ENCODE measurements at regions not wholly inside any gene's neighbourhood (a gene's known extent, or its start where the extent isn't known, plus 50 kb on each side); places are given as distances from the start of the nearest gene placed in this dataset.

DNA sequence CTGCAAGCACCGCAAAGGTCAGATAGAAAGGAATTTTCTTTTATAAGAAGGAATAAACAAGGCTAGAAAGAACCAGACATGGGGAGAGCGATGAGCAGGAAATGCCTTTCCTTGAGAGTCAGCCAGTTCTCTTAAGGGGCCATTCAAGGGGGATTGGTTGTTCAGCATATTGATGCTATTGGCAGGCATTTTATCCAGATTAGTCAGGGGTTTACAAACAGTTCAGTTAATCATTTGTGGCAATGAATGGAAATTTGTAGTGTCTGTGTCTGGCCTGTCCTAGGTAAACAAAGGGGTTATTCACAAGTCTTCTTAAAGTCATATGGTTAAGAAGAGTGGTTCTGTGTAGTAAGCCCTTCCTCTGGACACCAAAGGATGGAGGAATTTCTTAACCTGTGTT, 184.7 kb upstream of the FRMPD4 start:
- DNase-seq = no peak

DNA sequence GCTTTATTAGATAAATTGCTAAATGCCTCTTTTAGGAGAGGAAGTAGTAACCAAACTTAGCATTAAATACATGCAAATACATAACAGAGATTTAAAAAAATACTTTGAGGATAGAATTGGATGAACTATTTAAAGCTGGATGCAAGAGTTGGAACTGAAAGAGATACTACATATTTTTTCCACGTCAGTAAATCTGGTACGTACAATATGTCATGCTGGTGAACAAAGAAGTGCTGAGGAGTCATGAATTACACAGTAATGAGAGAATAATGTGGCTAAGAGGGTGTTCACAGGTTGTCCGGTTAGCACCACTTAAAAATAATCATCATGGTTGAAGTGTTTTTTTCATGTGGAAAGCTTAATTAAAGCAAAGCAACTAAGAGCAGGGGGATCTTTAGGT, 184.1 kb upstream of the FRMPD4 start:
- DNase-seq = no peak

- DNase-seq = no peak
These were observed 178.2 kb upstream of the FRMPD4 start for GRCh38 chrX:11960031-11960430.

- DNase-seq = no peak
These were observed 172.8 kb upstream of the FRMPD4 start for GRCh38 chrX:11965436-11965835.

DNA sequence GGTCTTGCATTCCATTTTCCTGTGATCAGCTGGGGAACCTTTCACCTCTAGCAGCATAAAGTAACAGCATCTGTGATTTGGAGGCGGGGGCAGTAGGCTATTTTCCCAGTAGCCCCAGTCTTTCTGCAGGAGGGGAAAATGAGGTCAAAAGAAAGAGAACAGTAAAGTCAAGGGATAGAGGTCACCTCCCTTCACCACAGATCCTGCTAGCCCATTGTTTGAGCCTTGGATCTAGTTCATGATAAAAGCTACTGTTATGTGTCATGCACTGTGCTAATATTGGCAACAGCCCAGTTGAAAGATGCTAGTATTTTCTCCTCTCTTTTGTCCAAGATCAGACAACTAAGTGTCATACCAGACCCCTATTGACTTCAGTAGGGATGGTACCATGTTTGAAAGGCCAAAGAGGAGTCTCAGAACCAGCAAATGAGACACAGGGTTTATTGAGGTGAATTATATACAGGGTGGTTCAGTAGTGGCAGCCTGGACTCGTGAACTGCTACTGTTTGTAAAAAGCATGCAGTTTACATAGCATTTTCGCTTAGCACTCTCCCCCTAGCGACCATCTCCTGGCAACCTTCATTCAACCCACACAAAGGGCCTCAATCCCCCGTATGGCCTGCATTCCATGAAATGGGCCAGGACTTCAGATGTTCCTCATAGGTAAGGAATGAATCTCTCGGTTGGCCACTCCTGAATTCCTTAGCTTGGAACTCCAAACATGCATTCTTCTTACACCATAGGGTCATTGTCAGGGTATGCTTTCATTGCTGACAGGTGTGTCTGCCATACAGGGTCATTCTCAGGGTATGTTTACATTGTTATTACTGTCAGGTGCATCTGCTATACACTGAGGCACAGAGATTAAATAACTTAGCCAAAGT, 170.0 kb upstream of the FRMPD4 start:
- DNase-seq = no peak

DNA sequence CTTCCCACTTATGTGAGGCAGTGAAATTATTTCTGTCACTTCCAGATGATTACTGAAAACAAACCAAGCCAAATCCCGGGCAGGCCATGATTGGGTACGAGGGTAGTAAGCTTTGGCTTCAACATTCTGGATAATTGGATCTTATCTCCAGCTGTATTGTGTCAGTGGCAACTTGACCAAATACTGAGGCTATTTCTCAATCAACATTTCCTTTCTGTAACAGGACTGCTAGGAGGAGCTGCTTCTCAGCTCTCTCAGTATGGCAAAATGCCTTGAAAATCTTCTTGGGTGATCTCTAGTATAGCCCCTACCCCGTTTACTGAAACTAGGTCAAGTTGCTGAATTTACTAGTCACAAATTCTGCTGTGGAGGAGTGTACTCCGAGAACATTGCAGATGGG, 169.3 kb upstream of the FRMPD4 start:
- DNase-seq = no peak

DNA sequence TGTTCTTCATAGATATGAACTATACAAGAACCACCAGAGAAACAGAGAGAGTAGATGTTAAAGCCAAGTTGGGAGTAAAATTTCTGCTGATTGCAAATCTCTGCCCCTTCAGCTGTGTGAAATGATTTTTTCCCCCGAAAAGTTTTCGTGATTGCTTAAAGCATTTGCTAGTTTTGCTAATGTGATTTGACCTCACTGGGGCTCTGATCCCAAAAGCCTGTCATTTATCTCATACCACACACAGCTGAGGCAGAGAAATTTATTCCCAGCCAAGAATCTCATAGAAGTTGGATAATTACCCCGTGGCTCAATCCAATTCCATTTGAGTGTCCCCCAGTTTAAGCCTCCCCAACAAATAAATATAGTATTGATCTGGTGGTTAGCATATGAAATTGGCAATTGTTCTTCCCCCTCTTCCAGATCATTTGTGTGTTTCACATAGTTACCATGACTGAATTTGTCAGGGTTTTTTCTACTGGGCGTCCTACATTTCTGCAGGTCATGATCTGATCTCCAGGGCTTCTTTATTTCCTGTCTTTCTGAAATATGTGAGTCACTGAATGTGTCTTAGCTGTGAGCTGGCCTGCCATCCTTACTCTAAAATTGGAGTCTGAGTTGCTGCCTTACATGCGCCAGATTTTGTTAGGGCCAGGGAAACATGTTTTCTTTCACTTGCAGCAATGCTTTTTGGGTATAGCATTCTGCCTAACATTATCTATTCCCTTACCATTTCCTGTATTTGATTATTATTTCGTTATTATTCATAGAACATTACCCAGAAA, 167.5 kb upstream of the FRMPD4 start:
- no peak for DNase-seq

DNA sequence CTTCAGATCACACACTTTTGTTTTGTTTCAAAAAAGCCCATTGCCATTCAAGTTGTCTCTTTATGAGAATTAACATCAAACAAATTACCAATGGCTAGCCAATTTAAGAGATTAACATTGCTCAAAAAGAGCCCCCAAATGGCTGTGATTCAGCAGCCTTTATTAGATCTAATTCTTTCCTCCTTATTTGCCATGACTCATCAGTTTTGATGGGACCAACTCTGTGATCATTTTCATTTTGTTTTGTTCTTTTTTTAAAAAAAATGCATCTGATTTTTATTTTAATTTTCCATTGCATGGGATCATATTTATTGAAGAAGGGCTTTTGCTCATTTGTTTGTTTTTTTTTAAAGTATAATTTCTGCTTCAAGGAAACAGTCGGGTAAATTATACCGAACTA, 161.6 kb upstream of the FRMPD4 start:
- no peak for DNase-seq

- DNase-seq = no peak
These were observed 146.0 kb upstream of the FRMPD4 start for GRCh38 chrX:11992271-11992670.

- DNase-seq = no peak
These were observed 143.1 kb upstream of the FRMPD4 start for GRCh38 chrX:11995146-11995545.

GRCh38 chrX:11996810-11997209, 141.5 kb upstream of the FRMPD4 start:
- DNase-seq = no peak

DNA sequence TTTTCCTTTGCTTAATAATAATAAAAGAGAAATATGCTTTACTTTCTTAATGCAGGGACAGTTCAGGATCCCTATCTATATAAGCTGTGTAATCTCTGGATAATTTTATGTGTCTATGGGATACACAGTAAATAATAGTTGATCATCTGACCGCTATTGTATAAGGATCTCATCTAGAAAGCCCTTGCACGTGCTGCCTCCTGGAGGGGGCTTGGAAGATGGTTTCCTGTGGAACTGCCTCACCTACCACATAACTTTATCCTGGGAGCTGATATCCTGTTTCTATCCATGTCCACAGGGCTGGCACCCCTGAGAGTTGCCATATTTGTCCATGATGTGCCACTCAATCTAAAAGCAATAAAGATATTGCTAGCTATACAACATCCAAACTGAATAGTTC, 139.3 kb upstream of the FRMPD4 start:
- no peak for DNase-seq

GRCh38 chrX:12002876-12003275, 135.4 kb upstream of the FRMPD4 start:
- DNase-seq = no peak

GRCh38 chrX:12007881-12008280, 130.4 kb upstream of the FRMPD4 start:
- DNase-seq = no peak

DNA sequence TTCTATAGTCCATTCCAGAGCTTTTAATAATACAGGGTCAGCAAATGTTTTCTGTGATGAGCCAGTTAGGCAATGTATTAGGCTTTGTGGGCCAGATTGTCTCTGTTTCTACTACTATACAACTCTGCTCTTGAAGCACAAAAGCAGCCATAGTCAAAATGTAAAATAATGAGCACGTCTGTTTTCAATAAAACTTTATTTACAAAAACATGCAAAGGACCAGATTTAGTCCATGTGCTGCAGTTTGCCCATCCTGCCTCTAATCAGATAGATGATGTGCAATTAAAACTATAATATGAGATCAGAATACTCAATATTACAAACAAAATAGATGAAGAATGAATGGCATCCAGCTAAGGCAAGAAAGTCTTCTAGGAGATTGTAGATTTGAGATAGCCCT, 127.8 kb upstream of the FRMPD4 start:
- no peak for DNase-seq

DNA sequence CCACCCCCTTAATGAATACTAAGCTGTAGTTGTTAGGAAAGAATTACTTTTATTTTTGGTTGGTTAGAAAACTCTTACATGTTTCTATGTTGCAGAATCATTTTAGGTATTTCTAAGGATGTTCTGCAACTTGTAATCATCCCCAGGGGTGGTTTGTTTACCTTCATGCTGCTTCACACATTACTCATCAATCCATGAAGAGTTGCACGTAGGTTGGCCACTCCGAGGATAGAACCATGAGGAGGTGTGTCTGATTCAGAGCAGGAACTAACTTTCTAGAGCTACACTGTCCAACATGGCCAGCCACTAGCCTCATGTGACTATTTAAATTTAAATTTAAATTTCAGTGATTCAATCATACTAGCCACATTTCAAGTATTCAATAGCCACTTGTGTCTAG, 127.2 kb upstream of the FRMPD4 start:
- no peak for DNase-seq

DNA sequence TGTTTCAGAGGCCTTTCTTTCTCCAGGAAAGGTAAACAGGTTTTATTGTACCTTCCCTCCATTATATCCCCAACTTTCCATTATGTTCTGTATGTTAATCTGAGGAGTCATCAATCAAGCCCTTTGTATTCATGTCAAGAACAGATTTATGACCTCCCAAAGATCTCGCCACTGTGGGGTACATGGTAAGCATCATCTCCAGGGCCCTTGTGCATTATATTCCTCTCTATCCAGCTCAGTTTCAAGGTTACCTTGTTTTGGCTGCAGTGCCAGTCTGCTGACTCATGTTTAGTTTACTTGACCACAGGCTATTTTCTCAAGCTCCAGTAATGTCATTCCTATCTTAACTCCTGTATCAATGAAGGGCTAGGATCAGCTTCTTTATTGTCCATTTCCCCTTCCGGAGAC, 125.1 kb upstream of the FRMPD4 start:
- no peak for DNase-seq

GRCh38 chrX:12021698-12022097, 116.6 kb upstream of the FRMPD4 start:
- no peak for DNase-seq

- no peak for DNase-seq
These were observed 111.8 kb upstream of the FRMPD4 start for GRCh38 chrX:12026481-12026880.

DNA sequence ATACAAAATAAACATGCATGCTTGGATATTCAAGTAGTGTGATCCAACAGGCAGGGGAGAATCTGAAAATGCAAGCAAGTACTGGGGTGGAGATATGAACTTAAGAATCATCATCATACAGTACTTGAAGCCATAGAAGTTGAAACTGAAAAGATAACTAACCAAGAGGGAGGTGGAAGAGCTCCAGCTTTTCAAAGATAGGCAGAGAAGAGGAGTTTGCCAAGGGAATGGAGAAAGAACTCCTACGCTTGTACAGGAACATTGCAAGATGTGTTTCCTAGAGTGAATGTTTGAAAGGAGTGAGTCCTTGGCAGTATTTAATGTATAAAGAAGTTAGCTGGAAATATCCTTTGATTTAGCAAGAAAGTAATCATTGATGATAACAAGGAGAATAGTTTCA, 106.2 kb upstream of the FRMPD4 start:
- no peak for DNase-seq

DNA sequence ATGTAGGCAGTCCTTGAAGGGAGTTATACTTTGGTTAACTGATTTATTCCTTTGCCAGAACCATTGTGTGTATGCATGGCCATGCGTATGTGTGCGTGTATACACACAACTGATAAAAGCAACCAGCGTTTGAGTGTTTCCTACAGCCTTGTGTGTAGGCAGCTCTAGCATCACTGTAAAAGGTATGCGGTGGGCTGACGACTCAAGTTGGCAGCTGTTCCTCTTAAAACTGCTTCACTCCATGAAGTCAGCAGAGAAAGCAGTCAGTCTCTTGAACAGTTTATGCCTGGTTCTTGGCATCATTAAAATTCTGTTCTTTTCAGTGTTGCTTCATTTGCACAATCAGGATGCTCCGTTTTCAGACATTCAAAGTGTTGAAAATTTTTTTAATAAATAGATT, 103.5 kb upstream of the FRMPD4 start:
- DNase-seq = no peak

- DNase-seq = no peak
These were observed 95.7 kb upstream of the FRMPD4 start for GRCh38 chrX:12042615-12043014.

- DNase-seq = no peak
These were observed 86.2 kb upstream of the FRMPD4 start for GRCh38 chrX:12052109-12052508.

- no peak for DNase-seq
These were observed 80.2 kb upstream of the FRMPD4 start for GRCh38 chrX:12058087-12058486.
